ENCODE measurements at regions not wholly inside any gene's neighbourhood (a gene's known extent, or its start where the extent isn't known, plus 50 kb on each side); places are given as distances from the start of the nearest gene placed in this dataset.

DNA sequence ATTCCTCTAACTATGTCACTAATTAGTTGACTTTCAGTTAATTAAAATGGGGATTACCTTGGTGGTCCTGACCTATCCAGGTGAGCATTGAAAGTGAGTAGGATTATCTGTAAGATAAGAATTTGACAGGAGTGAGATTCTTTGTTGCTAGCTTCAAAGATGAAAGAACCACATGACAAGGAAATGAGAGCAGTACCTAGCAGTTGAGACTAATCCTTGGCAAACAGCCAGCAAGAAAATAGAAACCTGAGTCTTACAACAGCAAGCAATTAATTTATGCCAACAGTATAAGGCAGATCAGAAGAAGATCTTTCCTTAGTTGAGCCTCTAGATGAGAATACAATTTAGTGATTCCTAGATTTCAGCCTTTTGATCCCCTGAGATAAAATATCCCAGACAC is 1058.4 kb downstream of the LRFN5 start:
- peak; percentile 70 for DNase-seq

DNA sequence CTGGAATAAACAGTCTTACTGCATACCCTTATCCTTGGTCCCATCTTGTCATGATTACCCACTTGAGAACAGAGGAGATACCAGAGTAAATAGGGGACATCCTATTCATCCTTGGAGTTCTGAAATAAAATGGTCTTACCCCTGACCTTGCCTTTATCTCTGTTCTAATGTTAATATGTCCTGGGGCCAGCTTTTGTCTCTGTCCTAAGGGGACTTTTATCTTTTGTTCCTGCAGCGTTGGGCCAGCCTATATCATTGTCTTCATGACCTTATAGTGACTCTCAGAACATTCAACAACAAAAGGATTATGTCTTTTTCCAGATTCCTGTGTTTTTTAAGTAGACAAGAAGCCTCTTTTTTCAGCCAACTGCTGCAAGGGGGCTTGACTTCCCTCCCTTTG is 1057.5 kb downstream of the LRFN5 start:
- DNase-seq = no peak

GRCh38 chr14:42654707-42655106 is 1048.0 kb downstream of the LRFN5 start:
- no peak for DNase-seq

- DNase-seq = no peak
Observed at GRCh38 chr14:42642787-42643186, 1036.1 kb downstream of the LRFN5 start.

DNA sequence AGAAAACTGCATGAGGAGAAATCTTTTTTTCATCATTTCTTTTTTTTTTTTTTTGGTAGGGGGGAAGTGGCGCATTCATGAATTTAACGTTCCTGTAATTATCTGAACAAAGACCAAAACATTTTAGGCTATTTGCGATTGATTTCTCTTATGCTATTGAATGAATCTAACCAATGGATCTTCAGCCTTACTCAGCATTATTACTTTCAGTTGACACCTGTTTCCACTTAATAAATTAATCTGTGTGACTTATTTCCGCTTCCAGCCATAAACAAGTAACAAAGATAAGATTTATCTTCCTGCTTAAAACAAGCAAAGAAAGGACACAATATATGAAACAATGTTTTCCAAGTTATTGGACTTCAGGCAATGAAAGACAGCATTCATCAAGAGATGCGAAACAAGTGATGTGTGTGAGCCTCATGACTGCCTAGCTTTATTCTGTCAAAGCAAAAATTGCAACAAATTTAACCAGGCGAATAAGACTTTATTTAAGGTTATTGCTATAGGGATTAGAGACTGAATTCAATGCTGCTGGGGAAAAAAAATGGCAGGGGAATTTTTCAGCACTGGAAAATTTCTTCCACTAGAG is 1026.9 kb downstream of the LRFN5 start:
- no peak for DNase-seq

- no peak for DNase-seq
Observed at GRCh38 chr14:42629553-42629952, 1022.9 kb downstream of the LRFN5 start.

DNA sequence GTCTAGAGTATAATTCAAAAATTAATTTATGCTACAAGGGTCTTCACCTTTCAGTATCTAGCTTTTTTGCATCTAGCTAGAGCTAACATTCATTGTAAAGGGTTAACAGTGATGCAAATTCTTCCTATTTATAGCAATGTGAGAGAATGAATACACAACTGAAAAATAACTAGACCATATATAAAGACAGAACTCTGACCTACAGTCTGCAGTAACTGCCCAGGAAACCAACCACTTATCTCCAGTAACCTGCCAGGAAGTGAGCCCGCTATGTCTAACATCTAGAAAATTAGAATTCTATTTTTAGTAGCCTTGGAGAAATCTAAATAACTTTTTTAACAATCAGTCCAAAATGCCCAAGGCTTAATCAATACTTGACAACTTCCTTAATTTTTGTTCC is 1021.9 kb downstream of the LRFN5 start:
- DNase-seq = no peak

GRCh38 chr14:42626986-42627385 is 1020.3 kb downstream of the LRFN5 start:
- no peak for DNase-seq

GRCh38 chr14:42624980-42625761 is 1018.5 kb downstream of the LRFN5 start:
- DNase-seq = no peak

- DNase-seq = no peak
Observed at GRCh38 chr14:42617005-42617404, 1010.3 kb downstream of the LRFN5 start.

DNA sequence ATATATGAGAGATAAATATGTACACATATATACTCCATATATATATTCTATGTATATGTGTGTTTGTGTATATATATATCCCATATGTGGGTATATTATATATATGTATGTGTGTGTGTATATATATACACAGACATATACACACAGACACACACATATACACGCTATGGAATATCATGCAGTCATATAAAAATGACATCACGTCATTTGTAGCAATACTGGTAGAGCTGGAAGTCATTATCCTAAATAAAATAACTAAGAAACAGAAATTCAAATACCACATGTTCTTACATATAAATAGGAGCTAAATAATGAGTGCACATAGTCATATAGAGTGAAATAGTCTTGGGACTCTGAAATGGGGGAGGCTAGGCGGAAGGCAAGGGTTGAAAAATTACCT is 1000.2 kb downstream of the LRFN5 start:
- DNase-seq = no peak

DNA sequence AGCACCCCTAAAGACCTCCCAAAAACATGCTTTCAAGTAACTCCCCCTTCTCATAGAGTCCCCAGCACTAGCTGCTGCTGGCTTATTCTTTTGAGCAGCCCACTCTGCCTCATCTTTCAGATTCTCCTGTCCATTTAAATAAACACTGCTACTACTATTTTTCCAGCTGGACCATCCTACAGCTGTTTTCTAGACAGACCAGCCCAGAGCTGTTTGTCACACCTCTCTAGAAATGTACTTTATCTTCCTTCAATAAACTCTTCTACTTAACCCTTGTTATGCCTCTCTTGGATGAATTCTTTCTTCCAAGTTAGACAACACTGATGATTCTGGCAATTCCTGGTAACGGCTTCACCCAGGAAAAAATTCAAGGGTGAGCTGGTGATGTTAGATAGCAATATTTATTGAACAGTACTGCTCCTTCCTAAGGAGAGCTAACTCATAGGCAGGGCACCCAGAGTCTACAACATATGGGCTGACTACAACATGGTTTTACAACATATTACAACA is 995.7 kb downstream of the LRFN5 start:
- DNase-seq = no peak

DNA sequence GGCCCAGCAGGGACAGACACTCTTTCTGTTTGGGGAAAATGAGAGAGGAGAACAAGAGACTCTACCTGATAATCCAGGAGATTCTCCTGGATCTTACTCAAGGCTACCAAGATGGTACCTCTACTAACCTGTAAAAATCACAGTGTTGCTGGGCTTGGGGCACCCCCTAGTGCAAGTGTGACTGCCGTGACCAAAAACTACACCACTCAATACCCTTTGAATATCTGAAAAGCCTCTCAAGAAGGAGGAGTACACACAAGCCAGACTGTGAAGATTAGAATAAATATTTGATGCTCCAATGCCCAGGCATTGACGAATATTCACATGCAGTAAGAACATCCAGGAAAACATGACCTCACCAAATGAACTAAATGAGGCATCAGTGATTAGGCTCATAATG is 965.4 kb downstream of the LRFN5 start:
- no peak for DNase-seq

- DNase-seq = no peak
Observed at GRCh38 chr14:42569227-42569626, 962.6 kb downstream of the LRFN5 start.

GRCh38 chr14:42565556-42565955 is 958.9 kb downstream of the LRFN5 start:
- DNase-seq = no peak

- DNase-seq = no peak
Observed at GRCh38 chr14:42563313-42563712, 956.6 kb downstream of the LRFN5 start.

GRCh38 chr14:42556551-42556950 is 949.9 kb downstream of the LRFN5 start:
- DNase-seq = no peak

DNA sequence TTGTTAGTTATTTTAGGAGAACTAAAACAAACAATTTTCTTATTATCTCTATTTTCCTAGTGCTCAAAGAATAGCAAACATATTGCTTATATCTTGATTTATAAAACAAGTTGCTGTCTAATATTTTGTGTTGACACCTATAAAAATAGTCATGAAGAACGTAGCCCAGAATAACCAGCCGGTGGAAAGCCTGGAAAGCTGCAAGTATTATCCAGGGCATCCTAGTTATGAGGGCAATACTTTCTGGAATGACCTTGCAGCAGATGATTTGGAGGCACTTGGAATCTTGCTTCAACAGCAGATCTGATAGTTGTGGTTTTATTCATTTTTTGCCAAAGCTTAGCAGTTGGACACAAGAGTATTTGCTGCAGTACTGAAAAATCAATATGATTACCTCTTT is 948.7 kb downstream of the LRFN5 start:
- DNase-seq = no peak

DNA sequence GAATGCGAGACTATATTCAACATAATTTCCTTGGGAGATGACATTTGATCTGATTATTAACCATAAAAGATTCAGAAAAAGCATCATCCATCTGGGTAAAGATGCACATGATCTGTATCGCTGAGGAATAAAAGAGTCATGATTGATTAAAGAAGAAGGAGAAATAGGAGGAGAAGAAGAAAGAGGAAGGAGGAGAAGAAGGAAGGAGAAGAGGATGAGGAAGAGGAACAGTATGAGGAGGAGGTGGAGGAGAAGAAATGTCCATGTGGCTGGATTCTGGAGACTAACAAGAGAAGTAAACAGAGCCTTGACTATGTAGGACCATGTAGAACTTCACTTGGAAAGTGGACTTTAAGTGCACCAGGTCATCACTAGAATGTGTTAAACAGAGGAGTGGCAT is 947.4 kb downstream of the LRFN5 start:
- DNase-seq = no peak

- no peak for DNase-seq
Observed at GRCh38 chr14:42550310-42550709, 943.6 kb downstream of the LRFN5 start.

- DNase-seq = no peak
Observed at GRCh38 chr14:42548349-42548748, 941.7 kb downstream of the LRFN5 start.

GRCh38 chr14:42545636-42546035 is 939.0 kb downstream of the LRFN5 start:
- no peak for DNase-seq

DNA sequence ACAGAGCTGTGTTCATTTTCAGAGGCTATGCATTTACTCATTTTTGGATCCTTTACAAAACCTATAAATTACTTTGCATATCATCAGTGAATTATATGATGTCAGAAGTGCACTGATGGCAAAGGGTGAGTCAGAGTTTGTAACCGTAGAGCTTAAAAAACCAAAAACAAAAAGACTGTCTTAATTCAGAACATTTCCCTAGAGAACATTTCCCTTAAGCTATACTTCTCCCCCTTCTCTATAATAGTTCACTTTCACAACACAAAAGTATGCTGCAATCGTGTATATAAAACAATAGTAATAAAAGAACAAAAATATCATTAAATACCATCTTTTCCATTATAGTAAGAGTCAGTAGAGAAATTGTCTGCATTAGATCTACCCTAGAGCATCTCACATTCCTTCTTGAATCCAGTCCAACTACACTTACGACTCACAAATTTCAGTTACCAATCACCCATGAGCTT is 934.9 kb downstream of the LRFN5 start:
- no peak for DNase-seq

DNA sequence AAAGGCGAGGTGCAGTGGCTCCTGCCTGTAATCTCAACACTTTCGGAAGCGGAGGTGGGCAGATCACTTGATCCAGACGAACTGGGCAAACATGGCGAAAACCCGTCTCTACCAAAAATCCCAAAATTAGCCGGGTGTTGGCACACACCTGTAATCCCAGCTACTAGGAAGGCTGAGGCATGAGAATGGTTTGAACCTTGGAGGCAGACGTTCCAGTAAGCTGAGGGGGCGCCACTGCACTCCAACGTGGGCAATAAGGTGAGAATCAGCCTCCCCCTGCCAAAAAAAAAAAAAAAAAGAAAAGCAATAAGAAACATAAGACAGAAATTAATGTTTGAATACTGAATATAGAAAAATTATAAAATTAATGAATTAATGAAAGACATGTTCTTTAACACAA is 928.7 kb downstream of the LRFN5 start:
- DNase-seq = no peak

- DNase-seq = no peak
Observed at GRCh38 chr14:42533476-42533875, 926.8 kb downstream of the LRFN5 start.

All from NCI-H82 (cell line).